Loucy (cell line): ENCODE measurements at regions not wholly inside any gene's neighbourhood (a gene's known extent, or its start where the extent isn't known, plus 50 kb on each side); places are given as distances from the start of the nearest gene placed in this dataset.

ENCODE experiments used
- H2AFZ ChIP-seq: fragments of 200-600 bp; sonication (generic); 2 replicates; pipeline ENCODE4 v1.6.0; 2016; ENCODE audit warnings: antibody characterized with exemption, mild to moderate bottlenecking, low read length, moderate library complexity
- H3F3A ChIP-seq: fragments of 200-600 bp; 2 replicates; pipeline ENCODE4 v1.6.0; 2016; ENCODE audit warnings: antibody characterized with exemption, low read depth, mild to moderate bottlenecking
- H3K27me3 ChIP-seq: fragments of 200-600 bp; sonication (generic); 2 replicates; pipeline ENCODE4 v1.6.1; 2014; ENCODE audit warnings: low read length, mild to moderate bottlenecking; ENCODE audit not compliant: insufficient read depth, poor library complexity, severe bottlenecking
- H3K36me3 ChIP-seq: fragments of 200-600 bp; sonication (generic); 2 replicates; pipeline ENCODE4 v1.6.1; 2016; ENCODE audit warnings: low read length; ENCODE audit not compliant: insufficient read depth
- H3K4me1 ChIP-seq: fragments of 200-600 bp; sonication (generic); 2 replicates; pipeline ENCODE4 v1.5.1; 2014; ENCODE audit warnings: low read length, mild to moderate bottlenecking; ENCODE audit not compliant: insufficient read depth, poor library complexity, severe bottlenecking
- H3K4me2 ChIP-seq: fragments of 200-600 bp; sonication (generic); 2 replicates; pipeline ENCODE4 v1.6.0; 2014; ENCODE audit warnings: antibody characterized with exemption, low read length, low read depth, mild to moderate bottlenecking; ENCODE audit not compliant: poor library complexity, severe bottlenecking
- H3K4me3 ChIP-seq: fragments of 200-600 bp; sonication (generic); 2 replicates; pipeline ENCODE4 v1.5.1; 2014; ENCODE audit warnings: low read length, mild to moderate bottlenecking, mixed read lengths; ENCODE audit not compliant: poor library complexity, severe bottlenecking
- H3K79me2 ChIP-seq: fragments of 200-600 bp; sonication (generic); 2 replicates; pipeline ENCODE4 v1.6.1; 2014; ENCODE audit warnings: low read length; ENCODE audit not compliant: insufficient read depth
- H3K9ac ChIP-seq: fragments of 200-600 bp; sonication (generic); 2 replicates; pipeline ENCODE4 v1.6.0; 2014; ENCODE audit warnings: mild to moderate bottlenecking, low read depth, low read length, moderate library complexity; ENCODE audit not compliant: poor library complexity, severe bottlenecking
- H3K9me2 ChIP-seq: fragments of 200-600 bp; sonication (generic); replicated peaks from 2 replicates; pipeline ENCODE4 v1.6.1; 2016; ENCODE audit warnings: low read depth, low read length, mixed read lengths
- H3K9me3 ChIP-seq: fragments of 200-600 bp; sonication (generic); 2 replicates; pipeline ENCODE4 v1.6.1; 2014; ENCODE audit warnings: mild to moderate bottlenecking, antibody characterized with exemption, low read length, low read depth; ENCODE audit not compliant: insufficient read depth
- H4K20me1 ChIP-seq: fragments of 200-600 bp; sonication (generic); 2 replicates; pipeline ENCODE4 v1.6.0; 2014; ENCODE audit warnings: antibody characterized with exemption, low read length, mild to moderate bottlenecking; ENCODE audit not compliant: insufficient read depth, poor library complexity, severe bottlenecking
- CTCF ChIP-seq: fragments of 200-600 bp; sonication (generic); conservative IDR thresholded peaks from 2 replicates; pipeline ENCODE4 v1.5.1; 2014; ENCODE audit warnings: mild to moderate bottlenecking, antibody characterized with exemption, low read length
- EZH2phosphoT487 ChIP-seq: fragments of 200-600 bp; IDR thresholded peaks from 2 replicates; pipeline ENCODE4 v1.6.1; 2018; ENCODE audit warnings: antibody characterized with exemption, mild to moderate bottlenecking, moderate library complexity, borderline replicate concordance

DNA sequence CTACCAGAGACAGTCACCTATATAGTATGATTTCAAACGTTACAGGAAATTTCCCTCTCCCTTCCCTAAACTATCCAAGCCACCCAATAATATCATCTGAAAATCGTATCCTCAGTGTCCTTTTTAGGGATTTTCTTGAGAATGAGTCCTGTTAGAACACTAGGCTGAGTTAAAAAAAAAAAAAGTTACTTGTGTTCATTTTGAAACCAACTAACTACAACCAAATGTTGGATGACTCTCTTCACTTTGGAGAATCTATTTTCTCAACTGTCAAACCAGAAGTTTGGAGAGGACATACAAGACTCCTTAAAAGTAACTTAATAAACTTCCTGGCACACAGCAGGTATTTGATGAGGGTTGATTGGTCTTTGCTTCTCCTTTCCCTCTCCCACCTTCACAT, 183.2 kb upstream of the SESN3 start:
- Histone ChIP-seq H3K4me1 (peaks cover 31% of the 10 kb centered on the region), H3K9ac (no peak overlapping the region), H3K27me3 (no peaks in the 10 kb centered on the region), H3K4me3 (no peak overlapping the region), H3K9me2 (no peaks in the 10 kb centered on the region), H4K20me1 (no peaks in the 10 kb centered on the region), H3F3A (no peaks in the 10 kb centered on the region), H2AFZ (no peak overlapping the region), H3K36me3 (no peaks in the 10 kb centered on the region), H3K4me2 (no peak overlapping the region), H3K9me3 (no peaks in the 10 kb centered on the region), H3K79me2 (no peaks in the 10 kb centered on the region)
- TF ChIP-seq CTCF (no peak), EZH2phosphoT487 (no peak)

GRCh38 chr11:95413761-95414160, 182.8 kb upstream of the SESN3 start:
- no peaks in the 10 kb centered on the region for H3K9me2 ChIP-seq
- H3K4me3 ChIP-seq = no peak overlapping the region
- no peak overlapping the region for H2AFZ ChIP-seq
- peaks cover 33% of the 10 kb centered on the region for H3K4me1 ChIP-seq
- H3K9me3 ChIP-seq = no peaks in the 10 kb centered on the region
- H3K9ac ChIP-seq = no peak overlapping the region
- TF ChIP-seq CTCF (no peak), EZH2phosphoT487 (no peak)
- no peaks in the 10 kb centered on the region for H4K20me1 ChIP-seq
- H3K4me2 ChIP-seq = no peak overlapping the region
- no peaks in the 10 kb centered on the region for H3K27me3 ChIP-seq
- H3F3A ChIP-seq = no peaks in the 10 kb centered on the region
- no peaks in the 10 kb centered on the region for H3K36me3 ChIP-seq
- H3K79me2 ChIP-seq = no peaks in the 10 kb centered on the region

DNA sequence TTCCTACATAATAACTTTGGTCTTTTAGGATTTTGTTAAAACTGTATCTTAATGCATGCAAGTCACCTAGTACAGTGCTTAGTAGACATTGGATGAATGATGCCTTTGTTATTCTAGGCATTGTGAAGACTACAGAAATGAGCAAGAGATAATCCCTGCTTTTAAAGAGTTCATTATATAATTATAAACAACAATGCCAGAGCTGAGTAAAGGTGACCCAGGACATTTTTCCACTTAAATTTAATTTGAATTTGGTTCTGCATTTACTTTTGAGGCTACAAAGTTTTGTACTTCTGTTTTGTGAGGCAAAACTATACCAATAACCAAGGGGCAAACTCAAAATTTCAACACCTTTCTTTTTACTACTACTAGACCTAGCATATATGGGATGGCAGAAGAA, 182.0 kb upstream of the SESN3 start:
- Histone ChIP-seq H3K9me3 (no peaks in the 10 kb centered on the region), H3F3A (no peaks in the 10 kb centered on the region), H4K20me1 (no peaks in the 10 kb centered on the region), H3K4me3 (no peak overlapping the region), H3K4me2 (no peak overlapping the region), H3K4me1 (peaks cover 38% of the 10 kb centered on the region), H2AFZ (no peak overlapping the region), H3K36me3 (no peaks in the 10 kb centered on the region), H3K9me2 (no peaks in the 10 kb centered on the region), H3K79me2 (no peaks in the 10 kb centered on the region), H3K27me3 (no peaks in the 10 kb centered on the region), H3K9ac (no peak overlapping the region)
- no peak for TF ChIP-seq EZH2phosphoT487
- no peak for TF ChIP-seq CTCF
